Right lung (tissue), 2 donors: ENCODE measurements at regions not wholly inside any gene's neighbourhood (a gene's known extent, or its start where the extent isn't known, plus 50 kb on each side); places are given as distances from the start of the nearest gene placed in this dataset.
"Not testable (repeated sequence)": the region's sequence is repeated elsewhere in the genome, so short reads cannot be mapped to it uniquely, and the experiment has no call there.

ENCODE experiments used
- DNase-seq, 2 donors: peaks; one replicate each; pipeline ENCODE4 v3.0.0-alpha.2; 2013

GRCh38 chr21:6556516-6556915 is 3964.9 kb upstream of the TPTE start:
- DNase-seq, result not testable (repeated sequence)

- not testable (repeated sequence) for DNase-seq
These were observed 3964.0 kb upstream of the TPTE start for GRCh38 chr21:6557415-6557814.

GRCh38 chr21:6561168-6561567 is 3960.2 kb upstream of the TPTE start:
- DNase-seq, result not testable (repeated sequence)

- DNase-seq, result not testable (repeated sequence)
These were observed 3959.8 kb upstream of the TPTE start for GRCh38 chr21:6561578-6561977.

GRCh38 chr21:6564543-6565166 is 3956.7 kb upstream of the TPTE start:
- DNase-seq, result not testable (repeated sequence)

- peak in 1 of 2 donors; percentile 1 for DNase-seq
These were observed 3955.9 kb upstream of the TPTE start for GRCh38 chr21:6565190-6566094.

GRCh38 chr21:6567542-6567941 is 3953.8 kb upstream of the TPTE start:
- not testable (repeated sequence) for DNase-seq

- DNase-seq, result not testable (repeated sequence)
These were observed 3952.2 kb upstream of the TPTE start for GRCh38 chr21:6569152-6569551.

- DNase-seq, result not testable (repeated sequence)
These were observed 3951.6 kb upstream of the TPTE start for GRCh38 chr21:6569587-6570392.

GRCh38 chr21:6570700-6571368 is 3950.5 kb upstream of the TPTE start:
- not testable (repeated sequence) for DNase-seq

GRCh38 chr21:6573576-6573975 is 3947.8 kb upstream of the TPTE start:
- DNase-seq, result not testable (repeated sequence)

- not testable (repeated sequence) for DNase-seq
These were observed 3941.6 kb upstream of the TPTE start for GRCh38 chr21:6579801-6580200.
